Effector CD8-positive, alpha-beta T cell (primary cell): ENCODE measurements at regions not wholly inside any gene's neighbourhood (a gene's known extent, or its start where the extent isn't known, plus 50 kb on each side); places are given as distances from the start of the nearest gene placed in this dataset.

Experiments used
- DNase-seq: peaks from one replicate; lab custom pipeline; 2025; lab: John Stamatoyannopoulos, UW

DNA sequence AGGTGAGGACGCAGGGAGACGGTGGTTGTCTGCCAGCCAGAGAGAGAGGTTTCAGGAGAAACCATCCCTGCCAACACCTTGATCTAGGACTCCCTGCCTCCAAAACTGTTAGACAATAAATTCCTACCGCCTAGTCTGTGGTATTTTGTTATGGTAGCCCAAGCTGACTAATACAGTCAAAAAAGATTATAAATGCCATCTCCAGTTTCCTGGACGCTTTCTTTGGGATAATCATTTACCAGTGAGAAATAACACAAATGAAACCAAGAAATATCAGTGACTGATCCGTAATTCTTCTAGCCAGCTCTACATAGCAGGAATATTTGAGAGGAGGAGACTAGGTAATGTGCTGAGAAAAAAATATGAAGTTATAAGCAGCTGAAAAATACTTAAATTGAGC, 707.8 kb upstream of the LMCD1 start:
- no peak for DNase-seq

DNA sequence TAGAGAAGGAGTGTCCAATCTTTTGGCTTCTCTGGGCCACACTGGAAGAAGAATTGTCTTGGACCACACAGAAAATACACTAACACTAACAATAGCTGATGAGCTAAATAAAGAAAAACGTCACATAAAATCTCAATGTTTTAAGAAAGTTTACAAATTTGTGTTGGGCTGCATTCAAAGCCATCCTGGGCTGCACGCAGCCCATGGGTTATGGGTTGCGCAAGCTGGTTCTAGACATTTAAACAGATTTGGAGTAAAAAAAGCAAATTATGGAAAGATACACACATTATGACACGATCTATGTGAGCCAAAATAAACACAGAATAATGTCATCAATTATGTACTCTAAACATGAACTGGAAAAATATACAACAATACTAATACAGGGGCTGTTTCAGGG, 703.3 kb upstream of the LMCD1 start:
- no peak for DNase-seq

DNA sequence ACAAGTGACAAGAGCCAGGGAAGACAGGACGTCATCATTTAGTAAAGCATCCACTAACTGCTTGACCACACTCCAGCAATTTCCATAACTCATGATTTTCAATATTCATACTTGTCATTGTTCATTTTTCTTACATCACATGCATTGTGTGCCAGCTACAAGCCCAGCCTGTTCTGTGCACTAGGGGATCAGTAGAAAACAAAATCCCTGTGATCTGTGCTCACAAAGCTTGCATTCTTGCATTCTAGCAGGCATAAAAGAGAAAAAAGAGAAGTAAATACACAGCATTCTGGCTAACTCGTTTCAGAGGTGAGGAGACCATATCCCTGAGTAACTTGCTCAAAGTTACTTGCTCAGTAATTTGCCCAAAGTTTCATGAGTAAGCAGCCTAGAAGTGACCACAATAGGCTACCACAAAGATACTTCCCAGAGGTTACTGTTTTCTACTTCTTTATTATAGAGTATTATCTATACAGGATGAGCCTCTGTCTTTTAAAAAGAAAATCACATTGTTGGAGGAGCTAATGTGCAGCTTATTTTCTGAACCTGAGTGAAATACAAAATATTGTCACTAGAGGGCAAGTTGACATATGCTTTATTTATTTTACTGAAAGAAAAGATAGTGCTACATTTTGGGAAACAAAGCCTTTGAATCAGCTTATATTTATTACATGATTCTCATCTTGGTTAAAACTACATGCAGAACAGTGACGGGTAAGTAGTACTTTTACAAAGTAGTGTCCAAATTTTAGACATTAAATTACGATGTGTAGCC, 701.4 kb upstream of the LMCD1 start:
- DNase-seq: no peak

DNA sequence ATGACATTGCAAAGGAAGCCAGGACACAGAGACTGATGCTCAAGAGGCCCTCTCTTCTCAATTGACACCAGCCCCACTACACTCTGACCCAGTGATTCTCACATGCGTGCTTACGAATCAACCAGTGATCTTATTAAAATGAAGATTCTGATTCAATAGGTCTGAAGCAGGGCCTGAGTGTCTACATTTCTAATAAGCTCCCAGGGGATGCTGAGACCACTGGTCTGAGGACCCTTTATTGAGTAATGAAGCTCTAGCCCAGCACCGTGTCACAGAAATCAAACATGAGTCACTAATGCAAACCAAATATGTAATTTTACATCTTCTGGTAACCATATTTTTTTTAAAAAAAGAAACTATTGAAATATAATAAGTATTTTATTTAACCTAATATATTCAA, 689.1 kb upstream of the LMCD1 start:
- no peak for DNase-seq

DNA sequence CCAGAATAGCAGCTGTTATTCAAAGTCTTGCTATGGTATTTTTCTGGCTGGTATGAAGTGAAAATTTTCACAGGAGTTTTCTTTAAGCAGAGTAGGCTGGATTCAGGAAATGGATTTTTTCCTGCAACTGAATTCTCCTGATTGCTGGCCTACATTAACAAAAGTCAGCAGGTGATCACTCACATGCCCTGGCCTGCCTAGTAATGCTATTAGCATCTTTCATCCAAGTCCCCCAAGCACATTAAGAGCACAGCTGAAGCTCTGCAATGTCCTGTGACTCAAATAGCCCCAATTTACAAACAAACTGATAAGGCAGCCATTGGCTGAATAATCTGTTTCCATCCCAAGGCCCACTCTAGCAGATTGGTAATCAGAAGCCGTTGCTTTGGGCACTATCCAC, 688.3 kb upstream of the LMCD1 start:
- DNase-seq: no peak

DNA sequence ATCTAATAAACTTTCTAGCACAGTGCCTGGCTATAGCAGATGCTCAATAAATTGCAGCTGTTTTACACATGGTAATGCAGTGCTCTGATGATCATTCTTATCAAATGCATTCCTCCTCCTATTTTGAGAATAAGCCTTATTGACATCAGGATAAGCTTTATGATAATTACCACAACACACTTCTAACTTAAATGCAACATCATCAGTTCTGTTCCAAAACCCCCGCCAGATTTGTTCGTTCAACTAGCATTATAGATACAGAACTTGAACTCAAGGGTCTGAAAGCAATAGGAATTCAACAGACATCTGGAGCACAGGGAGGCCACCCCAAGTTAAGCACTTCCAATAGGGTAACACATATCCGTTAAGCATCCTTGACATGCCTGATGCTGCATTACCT, 684.4 kb upstream of the LMCD1 start:
- DNase-seq: no peak

DNA sequence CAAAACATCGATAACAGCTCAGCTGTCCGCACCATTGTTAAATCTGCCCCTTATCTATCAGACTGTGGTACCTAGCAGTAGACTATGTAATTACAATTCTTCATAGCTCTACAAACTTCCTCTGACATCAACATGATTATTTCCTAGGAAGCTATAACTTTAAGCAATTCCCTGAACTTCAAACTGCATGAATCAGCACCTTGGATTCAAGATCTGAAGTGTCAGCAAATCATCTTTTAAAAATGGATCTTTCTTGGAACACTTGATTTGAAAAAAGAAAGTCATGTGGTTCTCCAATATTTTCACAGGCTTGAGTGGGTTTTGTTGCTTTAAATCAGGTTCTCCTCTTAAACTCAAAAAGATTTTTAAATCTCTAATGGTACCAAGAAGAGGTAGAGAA, 680.7 kb upstream of the LMCD1 start:
- DNase-seq: no peak

DNA sequence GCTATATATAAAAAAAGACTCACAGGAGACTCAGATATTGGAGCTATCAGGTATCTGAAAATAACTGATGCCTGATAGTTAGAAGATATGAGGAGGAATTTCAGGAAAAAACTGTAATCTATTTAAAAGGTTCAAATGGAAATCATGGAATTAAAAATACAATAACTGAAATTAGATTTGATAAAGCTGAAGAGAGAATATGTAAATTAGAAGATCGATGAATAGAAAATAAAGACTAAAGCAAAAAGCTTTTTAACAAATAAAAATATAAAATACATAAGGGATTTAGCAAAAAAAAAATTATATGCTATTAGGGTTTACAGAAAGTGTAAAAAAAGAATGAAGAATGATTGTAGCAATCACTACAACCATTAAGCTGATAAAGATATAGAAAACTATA, 679.8 kb upstream of the LMCD1 start:
- DNase-seq: no peak

DNA sequence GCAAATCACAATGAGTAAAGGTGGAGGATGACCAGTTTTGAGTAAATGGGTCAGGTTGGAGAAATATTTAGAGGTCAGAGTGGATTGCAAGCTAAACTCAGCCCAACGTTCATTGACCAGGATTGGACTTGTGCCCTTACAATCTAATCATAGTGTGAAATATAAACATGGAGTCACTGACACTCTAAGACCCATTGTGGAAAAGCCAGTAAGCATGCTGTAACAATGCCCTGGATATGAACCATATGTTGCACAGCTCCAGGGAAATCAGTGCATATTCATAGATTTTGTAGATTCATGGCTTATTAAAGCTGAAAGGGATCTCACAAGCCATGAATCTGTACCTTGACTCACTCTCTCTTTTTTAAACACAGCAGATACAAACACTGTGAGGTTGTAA, 660.2 kb upstream of the LMCD1 start:
- no peak for DNase-seq

DNA sequence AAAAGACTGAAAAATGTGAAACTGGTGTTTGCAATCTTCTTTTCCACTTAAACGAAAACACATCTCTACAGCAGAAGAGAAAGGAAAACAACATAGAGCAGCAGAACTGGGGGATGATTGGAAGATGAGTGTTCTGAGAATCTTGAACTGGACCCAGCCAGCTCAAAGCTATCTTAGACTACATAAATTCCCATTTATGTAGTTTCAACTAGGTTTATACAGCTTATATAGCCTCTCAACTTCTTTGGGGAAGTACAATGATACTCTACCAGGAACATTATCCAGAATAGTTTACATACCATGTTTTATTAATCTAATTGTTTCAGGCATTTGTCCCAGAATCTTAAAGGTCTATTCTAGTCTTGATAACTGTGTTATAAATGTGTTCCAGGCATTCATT, 658.2 kb upstream of the LMCD1 start:
- DNase-seq: no peak

DNA sequence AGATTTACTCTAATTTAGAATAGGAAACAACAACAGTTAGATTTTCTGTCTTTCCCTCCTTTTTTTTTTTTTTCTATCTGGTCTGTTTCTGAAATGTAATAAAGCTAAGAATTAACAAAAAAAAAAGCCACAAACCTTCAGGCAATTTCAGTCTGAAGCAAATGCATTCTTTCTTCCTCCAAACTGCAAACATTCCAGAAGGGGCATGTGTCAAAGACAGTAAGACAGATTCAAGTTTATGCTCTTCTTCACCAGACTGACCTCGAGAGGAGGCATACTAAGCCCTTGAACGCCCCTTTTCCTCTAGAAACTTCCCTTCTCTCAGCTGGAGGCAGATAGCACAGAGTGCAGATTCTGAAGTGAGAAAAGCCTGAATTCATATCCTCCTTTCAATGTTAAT, 654.6 kb upstream of the LMCD1 start:
- DNase-seq: no peak

DNA sequence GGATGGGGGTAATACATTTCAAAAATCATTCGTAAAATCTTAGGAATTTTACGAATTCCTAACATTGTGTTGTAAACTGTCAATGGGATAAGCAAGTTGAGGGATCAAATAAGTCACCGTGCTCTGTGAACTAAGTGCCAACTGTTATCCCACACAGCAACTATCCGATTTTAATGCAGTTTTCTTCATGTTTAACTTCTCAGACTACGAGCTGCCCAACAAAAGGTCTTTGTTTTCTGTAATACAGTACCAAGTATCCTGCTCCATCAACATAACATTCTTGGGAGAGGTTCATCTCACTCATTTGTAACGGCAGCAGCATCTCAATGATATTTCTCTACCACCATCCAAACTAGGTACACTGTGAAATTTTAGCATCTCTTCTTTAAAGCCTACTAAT, 654.1 kb upstream of the LMCD1 start:
- DNase-seq: no peak

DNA sequence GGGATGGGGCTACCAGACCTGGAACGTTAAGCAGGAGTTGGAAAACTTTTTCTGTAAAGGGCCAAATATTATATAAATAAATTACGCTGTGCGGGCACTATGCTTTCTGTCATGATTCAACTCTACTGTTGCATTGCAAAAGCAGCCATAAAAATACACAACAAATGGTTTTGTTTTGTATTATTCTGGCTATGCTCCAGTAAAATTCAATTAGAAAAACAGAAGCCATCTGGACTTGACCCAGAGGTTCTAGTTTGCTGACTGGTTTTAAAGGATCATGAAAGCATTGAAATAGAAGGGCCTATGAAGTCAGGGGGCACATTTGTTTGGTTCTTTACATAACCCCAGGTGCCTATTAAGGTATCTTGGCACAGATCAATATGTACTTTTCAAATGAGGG, 647.4 kb upstream of the LMCD1 start:
- no peak for DNase-seq

DNA sequence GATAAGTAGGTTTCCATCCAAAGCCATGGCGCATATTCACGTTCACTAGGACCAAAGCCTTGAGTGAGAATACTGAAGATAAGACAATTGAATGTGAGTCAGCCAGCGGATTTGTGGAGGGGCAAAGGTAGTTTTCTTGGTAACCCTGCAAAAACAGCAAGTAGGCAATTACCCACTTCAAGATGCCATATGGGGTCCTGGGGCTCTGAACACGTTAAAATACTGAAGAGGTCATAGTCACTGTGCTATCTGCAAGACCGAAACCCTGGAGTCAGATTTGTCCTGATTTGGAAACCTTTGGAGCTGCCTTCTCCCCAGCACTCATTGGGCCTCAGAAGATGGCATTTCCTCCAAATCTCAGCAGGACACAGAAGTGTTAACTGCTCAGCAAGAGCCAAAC, 646.9 kb upstream of the LMCD1 start:
- no peak for DNase-seq

DNA sequence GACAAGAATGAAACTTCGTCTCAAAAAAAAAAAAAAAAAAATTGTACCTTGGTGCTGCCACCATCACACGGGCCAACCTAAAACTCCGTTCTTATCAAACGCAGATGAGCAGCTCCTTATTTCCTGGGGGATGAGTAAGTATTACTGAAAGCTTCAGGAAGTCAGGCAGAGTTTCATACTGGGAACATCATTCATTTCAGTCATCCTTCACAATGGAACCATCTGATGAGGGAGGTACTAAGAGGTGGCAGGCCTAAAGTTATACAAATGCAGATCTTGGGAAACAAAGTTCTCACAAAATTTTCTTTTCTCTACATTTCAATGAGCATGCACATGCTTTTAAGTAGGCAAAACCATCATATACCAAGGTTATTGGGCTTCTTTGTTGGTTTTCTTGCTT, 636.0 kb upstream of the LMCD1 start:
- DNase-seq: no peak

DNA sequence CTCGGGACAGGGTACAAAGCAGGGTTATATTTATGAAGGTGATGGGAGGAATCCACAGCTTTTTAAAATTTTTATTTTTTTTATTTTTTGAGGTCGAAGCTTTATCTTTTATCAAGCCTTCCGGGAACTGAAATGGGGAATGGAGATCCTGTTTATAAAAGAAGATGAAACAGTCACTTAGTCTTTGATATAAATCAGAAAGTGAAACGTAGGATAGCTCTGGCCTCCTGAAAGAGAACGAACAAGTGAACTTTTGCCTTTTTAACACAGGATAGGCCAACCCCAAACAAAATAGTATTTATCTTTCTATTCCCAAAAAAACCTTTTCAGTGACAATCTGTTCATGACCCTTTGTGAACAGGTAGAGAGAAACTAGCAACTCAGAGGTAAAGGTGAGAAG, 634.0 kb upstream of the LMCD1 start:
- DNase-seq: no peak

DNA sequence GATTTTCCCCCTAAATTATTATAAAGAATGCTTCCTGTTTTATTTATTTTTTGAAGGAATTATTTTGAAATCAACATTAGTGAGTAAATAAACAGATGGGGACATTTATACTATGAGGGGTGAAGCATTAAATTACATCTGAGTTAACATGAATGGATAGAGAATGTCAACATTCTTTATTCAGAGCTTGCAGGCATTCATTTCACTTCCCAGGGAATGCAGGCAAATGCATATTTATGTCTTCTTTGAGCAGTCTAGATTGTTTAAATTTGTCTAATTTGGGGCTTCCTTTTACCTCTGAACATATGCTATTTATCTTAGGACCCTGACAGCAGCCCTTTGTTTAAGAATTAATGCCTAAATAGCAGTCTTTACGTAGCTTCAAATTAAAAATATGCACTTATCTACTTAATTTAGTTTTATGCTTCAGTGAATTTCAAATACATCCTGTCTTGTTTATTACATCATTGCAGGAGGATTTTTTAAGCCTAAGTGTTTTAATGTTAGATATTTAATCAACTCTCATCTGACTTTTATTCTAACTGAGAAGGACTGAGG, 630.5 kb upstream of the LMCD1 start:
- no peak for DNase-seq

DNA sequence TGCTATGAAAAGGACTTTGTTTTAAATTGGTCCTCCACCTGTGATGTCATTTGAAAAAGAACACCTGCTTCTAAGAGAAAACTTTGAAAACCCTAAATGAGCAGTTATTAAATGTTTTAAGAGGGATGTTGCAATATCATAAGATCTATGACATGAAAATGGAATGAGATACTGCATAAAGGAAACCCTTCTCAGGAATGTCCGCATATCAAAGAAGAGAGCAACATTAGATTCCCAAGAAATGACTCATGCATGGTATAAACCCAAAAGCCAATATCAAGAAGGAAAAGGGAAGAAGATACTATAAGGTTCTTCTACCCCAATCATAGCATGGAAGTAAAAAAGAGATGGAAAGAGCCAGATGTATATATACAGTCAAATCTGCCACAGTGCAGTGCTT, 627.5 kb upstream of the LMCD1 start:
- DNase-seq: no peak

DNA sequence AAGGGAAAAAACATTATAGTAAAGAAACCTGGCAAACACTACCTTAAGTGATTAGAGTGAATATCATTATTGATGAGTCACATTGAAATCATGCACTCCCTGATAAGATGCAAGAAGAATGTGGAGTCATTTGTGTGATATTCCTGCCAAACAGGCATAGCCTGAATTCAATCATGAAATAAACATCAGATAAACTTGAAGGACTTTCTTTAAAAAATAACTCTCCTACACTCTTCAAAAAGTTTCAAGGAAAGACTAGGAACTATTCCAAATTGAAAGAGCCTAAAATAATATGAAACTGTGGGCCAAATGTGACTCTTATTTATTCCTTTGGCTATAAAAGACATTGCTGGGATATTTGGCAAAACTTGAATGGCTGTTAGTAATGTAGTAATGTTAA, 625.7 kb upstream of the LMCD1 start:
- no peak for DNase-seq

DNA sequence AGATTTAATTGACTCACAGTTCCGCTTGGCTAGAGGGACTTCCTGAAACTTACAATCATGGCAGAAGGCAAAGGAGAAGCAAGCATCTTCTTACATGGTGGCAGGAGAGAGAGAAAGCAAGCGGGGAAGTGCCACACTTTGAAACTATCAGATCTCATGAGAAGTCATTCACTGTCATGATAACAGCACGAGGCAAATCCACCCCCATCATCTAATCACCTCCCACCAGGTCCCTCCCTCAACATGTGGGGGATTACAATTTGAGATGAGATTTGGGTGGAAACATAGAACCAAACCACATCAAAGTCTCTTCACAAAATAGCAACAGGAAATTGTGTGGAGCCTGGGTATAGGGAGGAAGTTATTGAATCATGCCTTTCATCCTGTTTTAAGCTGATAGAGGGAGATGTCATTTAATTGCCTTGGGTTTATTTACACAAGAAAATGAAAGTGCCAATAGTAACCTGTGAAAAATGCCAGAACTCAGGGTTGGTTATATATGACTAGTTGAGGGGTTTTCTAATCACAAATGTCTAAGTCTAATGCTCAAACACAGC, 624.8 kb upstream of the LMCD1 start:
- DNase-seq: peak; percentile 4

DNA sequence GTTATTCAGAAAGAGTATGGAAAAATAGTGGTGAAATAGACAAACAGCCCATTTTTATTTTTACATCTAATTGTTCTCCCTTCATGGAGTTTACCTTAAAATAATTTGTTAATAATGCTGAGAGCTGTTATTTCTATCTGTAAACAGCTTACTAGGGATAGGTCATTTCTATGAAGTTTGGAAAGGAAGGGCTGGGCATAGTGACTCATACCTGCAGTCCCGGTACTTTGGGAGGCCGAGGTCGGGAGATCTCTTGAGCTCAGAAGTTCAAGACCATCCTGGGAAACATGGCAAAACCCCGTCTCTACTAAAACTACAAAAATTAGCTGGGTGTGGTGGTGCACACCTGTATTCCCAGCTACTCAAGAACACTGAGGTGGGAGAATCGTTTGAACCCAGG, 624.3 kb upstream of the LMCD1 start:
- no peak for DNase-seq

DNA sequence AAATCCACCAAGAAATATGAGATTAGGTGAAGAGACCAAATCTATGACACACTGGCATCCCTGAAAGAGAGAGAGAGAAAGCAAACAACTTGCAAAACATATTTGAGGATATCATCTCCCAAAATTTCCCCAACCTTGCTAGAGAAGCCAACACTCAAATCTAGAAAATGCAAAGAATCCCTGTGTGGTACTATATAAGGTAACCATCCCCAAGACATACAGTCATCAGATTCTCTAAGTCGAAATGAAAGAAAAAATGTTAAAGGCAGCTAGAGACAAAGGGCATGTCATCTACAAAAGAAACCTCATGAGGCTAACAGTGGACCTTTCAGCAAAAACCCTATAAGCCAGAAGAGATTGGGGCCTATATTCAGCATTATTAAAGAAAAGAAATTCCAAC, 622.1 kb upstream of the LMCD1 start:
- no peak for DNase-seq

DNA sequence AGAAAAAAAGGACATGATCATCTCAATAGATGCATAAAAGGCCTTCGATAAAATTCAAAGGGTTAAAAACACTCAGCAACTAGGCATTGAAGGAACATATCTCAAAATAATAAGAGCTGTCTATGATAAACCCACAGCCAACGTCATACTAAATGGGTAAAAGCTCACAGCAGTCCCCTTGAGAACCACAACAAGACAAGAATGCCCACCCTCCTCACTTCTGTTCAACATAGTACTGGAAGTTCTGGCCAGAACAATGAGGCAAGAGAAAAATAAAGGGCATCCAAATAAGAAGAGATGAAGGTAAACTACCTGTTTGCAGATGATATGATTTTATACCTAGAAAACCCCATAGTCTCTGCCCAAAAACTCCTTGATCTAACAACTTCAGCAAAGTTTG, 619.7 kb upstream of the LMCD1 start:
- no peak for DNase-seq

DNA sequence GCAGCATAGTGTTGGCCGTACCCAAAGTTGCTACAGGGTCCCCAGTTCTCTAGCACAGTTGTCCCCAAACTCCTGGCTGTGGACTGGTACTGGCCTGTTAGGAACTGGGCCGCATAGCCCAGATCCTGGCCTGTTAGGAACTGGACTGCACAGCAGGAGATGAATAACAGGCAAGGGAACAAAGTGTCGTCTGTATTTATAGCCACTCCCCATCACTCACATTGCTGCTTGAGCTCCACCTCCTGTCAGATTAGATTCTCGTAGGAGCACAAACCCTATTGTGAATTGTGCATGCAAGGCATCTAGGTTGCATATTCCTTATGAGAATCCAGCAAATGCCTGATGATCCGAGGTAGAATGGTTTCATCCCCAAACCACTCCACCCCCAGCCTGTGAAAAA, 604.0 kb upstream of the LMCD1 start:
- no peak for DNase-seq
